Endodermal cell (in vitro differentiated cells): ENCODE measurements at regions not wholly inside any gene's neighbourhood (a gene's known extent, or its start where the extent isn't known, plus 50 kb on each side); places are given as distances from the start of the nearest gene placed in this dataset.

Source experiments
- DNase-seq: peaks from one replicate; pipeline ENCODE4 v3.0.0-alpha.2; 2017
- H3K27ac ChIP-seq: 2 replicates; pipeline ENCODE4 v1.5.1; 2013; ENCODE audit warnings: mild to moderate bottlenecking, low read depth, low read length, moderate library complexity
- H3K27me3 ChIP-seq: 2 replicates; pipeline ENCODE4 v1.6.1; 2013; ENCODE audit warnings: mild to moderate bottlenecking, low read length, moderate library complexity; ENCODE audit not compliant: insufficient read depth, control insufficient read depth, poor library complexity, severe bottlenecking
- H3K36me3 ChIP-seq: 2 replicates; pipeline ENCODE4 v1.7.0; 2013; ENCODE audit warnings: mild to moderate bottlenecking, low read length, moderate library complexity; ENCODE audit not compliant: control insufficient read depth, insufficient read depth
- H3K4me1 ChIP-seq: one replicate; pipeline ENCODE4 v1.7.0; 2013; ENCODE audit warnings: low read length; ENCODE audit not compliant: control insufficient read depth, insufficient read depth
- H3K4me3 ChIP-seq: 2 replicates; pipeline ENCODE4 v1.5.1; 2013; ENCODE audit warnings: mild to moderate bottlenecking, low read length, moderate library complexity
- H3K9ac ChIP-seq: 2 replicates; pipeline ENCODE4 v1.6.1; 2013; ENCODE audit warnings: mild to moderate bottlenecking, low read length, moderate library complexity; ENCODE audit not compliant: poor library complexity, severe bottlenecking; ENCODE audit errors: extremely low read depth
- H3K9me3 ChIP-seq: 2 replicates; pipeline ENCODE4 v1.6.1; 2013; ENCODE audit warnings: mild to moderate bottlenecking, low read length, moderate library complexity; ENCODE audit not compliant: control insufficient read depth
- H3K27ac Mint-ChIP-seq: 2 replicates; pipeline ENCODE4 v1.8.0; 2020; ENCODE audit warnings: mixed read lengths
- H3K27me3 Mint-ChIP-seq: 2 replicates; pipeline ENCODE4 v1.8.0; 2021; ENCODE audit warnings: mild to moderate bottlenecking, mixed read lengths; ENCODE audit not compliant: insufficient read depth
- H3K36me3 Mint-ChIP-seq: 2 replicates; pipeline ENCODE4 v1.8.0; 2020; ENCODE audit warnings: low read depth, mixed read lengths
- H3K4me1 Mint-ChIP-seq: 2 replicates; pipeline ENCODE4 v1.8.0; 2020; ENCODE audit warnings: mixed read lengths
- H3K4me3 Mint-ChIP-seq: 2 replicates; pipeline ENCODE4 v1.8.0; 2020; ENCODE audit warnings: mild to moderate bottlenecking, moderate library complexity, mixed read lengths
- H3K9me3 Mint-ChIP-seq: 2 replicates; pipeline ENCODE4 v1.8.0; 2020; ENCODE audit warnings: mild to moderate bottlenecking, mixed read lengths
- CTCF ChIP-seq: fragments of 200-600 bp; sonication (generic); conservative IDR thresholded peaks from 2 replicates; pipeline ENCODE4 v1.5.0; 2021; ENCODE audit warnings: antibody characterized with exemption, mild to moderate bottlenecking
- WGBS, 2 experiments: methylation state at CpG; one replicate each; pipeline versions ENCODE4 v1.1.5 to v1.1.7; 2013; ENCODE audit warnings: missing lambda C conversion rate in 2 of 2, mixed read lengths in 1 of 2; ENCODE audit not compliant: insufficient coverage in 1 of 2, insufficient read length in 1 of 2; 5-methylcytosine and 5-hydroxymethylcytosine counted together

GRCh38 chr11:105189581-105189980, 50.0 kb upstream of the CARD18 start:
- no peaks in the 10 kb centered on the region for H3K27me3 Mint-ChIP-seq
- H3K27ac Mint-ChIP-seq = no peak overlapping the region
- no peaks in the 10 kb centered on the region for H3K27me3 ChIP-seq
- no peak overlapping the region for H3K27ac ChIP-seq
- no peaks in the 10 kb centered on the region for H3K36me3 ChIP-seq
- no peak overlapping the region for H3K4me3 ChIP-seq
- no peaks in the 10 kb centered on the region for H3K36me3 Mint-ChIP-seq
- no peak for DNase-seq
- H3K4me1 Mint-ChIP-seq = no peaks in the 10 kb centered on the region
- WGBS, 2 experiments = 92% methylated on average over 2 of the region's 2 CpGs; no CpG with 5 or more reads in 1 of the 2 experiments
- no peak overlapping the region for H3K9ac ChIP-seq
- TF ChIP-seq CTCF = no peak
- no peaks in the 10 kb centered on the region for H3K9me3 ChIP-seq
- H3K9me3 Mint-ChIP-seq = no peaks in the 10 kb centered on the region
- H3K4me1 ChIP-seq = no peaks in the 10 kb centered on the region
- no peak overlapping the region for H3K4me3 Mint-ChIP-seq
